SK-N-SH (cell line): ENCODE measurements at regions not wholly inside any gene's neighbourhood (a gene's known extent, or its start where the extent isn't known, plus 50 kb on each side); places are given as distances from the start of the nearest gene placed in this dataset.

Source experiments
- CTCF ChIP-seq: fragments of 200-600 bp; sonication (generic); IDR thresholded peaks from 2 replicates; pipeline ENCODE4 v1.6.1; 2017; ENCODE audit warnings: antibody characterized with exemption, mild to moderate bottlenecking, moderate library complexity
- ELF1 ChIP-seq: IDR thresholded peaks from 2 replicates; pipeline ENCODE4 v1.4.0; 2012
- EP300 ChIP-seq, 2 experiments: IDR thresholded peaks; 2 replicates each; pipeline versions ENCODE4 v1.4.0 to v1.6.1; 2012; ENCODE audit warnings: borderline replicate concordance in 1 of 2, low read depth in 1 of 2, low read length in 1 of 2
- FOSL2 ChIP-seq: IDR thresholded peaks from 2 replicates; pipeline ENCODE4 v1.4.0; 2012; ENCODE audit warnings: low read depth, mild to moderate bottlenecking, moderate library complexity, borderline replicate concordance
- MXI1 ChIP-seq: IDR thresholded peaks from 2 replicates; pipeline ENCODE4 v1.6.1; 2012; ENCODE audit warnings: mild to moderate bottlenecking, low read depth, low read length, improper control_type of control experiment
- TEAD4 ChIP-seq: IDR thresholded peaks from 2 replicates; pipeline ENCODE4 v1.4.0; 2012; ENCODE audit warnings: mild to moderate bottlenecking, borderline replicate concordance; ENCODE audit not compliant: insufficient read depth

- TF ChIP-seq FOSL2: no peak
- TF ChIP-seq MXI1: no peak
- TF ChIP-seq EP300 (IDR thresholded peaks at IDR 0.05; ENCODE audit: borderline replicate concordance in 1 of 2, low read depth in 1 of 2, low read length in 1 of 2): no peak
- TF ChIP-seq CTCF: no peak
- TF ChIP-seq ELF1: no peak
- TF ChIP-seq TEAD4: no peak
Measured at GRCh38 chr13:44199627-44200207, 173.9 kb upstream of the SERP2 start.
